ENCODE measurements at regions not wholly inside any gene's neighbourhood (a gene's known extent, or its start where the extent isn't known, plus 50 kb on each side); places are given as distances from the start of the nearest gene placed in this dataset.

GRCh38 chr1:37342736-37343135, 131.6 kb upstream of the ZC3H12A start:
- H3K9me3 ChIP-seq, result peaks cover 0 to 3% (median 0%) of the 10 kb centered on the region in 3 donors
- intact Hi-C loops (cut with DNase I), result no loop called here
- ATAC-seq, result no peak

GRCh38 chr1:37347104-37347649, 127.2 kb upstream of the ZC3H12A start:
- Histone ChIP-seq H3K4me1 (no peaks in the 10 kb centered on the region), H3K27ac (no peak overlapping the region), H3K4me3 (no peak overlapping the region), H3K9me3 (no peaks in the 10 kb centered on the region), H3K27me3 (no peaks in the 10 kb centered on the region), H3K36me3 (replicated peaks in 1 of 2; ENCODE audit: insufficient read depth in 1 of 2, low read depth in 2 of 2) (no peaks in the 10 kb centered on the region)
- intact Hi-C loops (cut with DNase I), result no loop called here
- TF ChIP-seq POLR2A (IDR thresholded peaks at IDR 0.05), result no peak
- no peak for TF ChIP-seq CTCF (IDR thresholded peaks at IDR 0.05)
- WGBS, 2 donors, result 79 to 83% methylated on average over 3 to 8 of the region's 8 CpGs
- peak in 1 of 4 donors; percentile 11 for DNase-seq
- ATAC-seq, result no peak

More at GRCh38 chr1:37342736-37343135, 131.6 kb upstream of the ZC3H12A start:
- Histone ChIP-seq H3K36me3 (replicated peaks in 1 of 2; ENCODE audit: insufficient read depth in 1 of 2, low read depth in 2 of 2) (no peaks in the 10 kb centered on the region), H3K27me3 (no peaks in the 10 kb centered on the region), H3K4me3 (no peak overlapping the region), H3K4me1 (no peaks in the 10 kb centered on the region), H3K27ac (no peak overlapping the region)
- 22 to 30% methylated on average over 6 of the region's 6 CpGs for WGBS, 2 donors
- no peak for TF ChIP-seq CTCF (IDR thresholded peaks at IDR 0.05)
- TF ChIP-seq POLR2A (IDR thresholded peaks at IDR 0.05), result no peak
- DNase-seq, result no peak

- 41 to 46% methylated on average over 6 of the region's 6 CpGs for WGBS, 2 donors
- H3K27me3 ChIP-seq, result no peaks in the 10 kb centered on the region
- DNase-seq (no peak), ATAC-seq (no peak)
- H3K9me3 ChIP-seq, result no peaks in the 10 kb centered on the region
- no peaks in the 10 kb centered on the region for H3K36me3 ChIP-seq (replicated peaks in 1 of 2; ENCODE audit: insufficient read depth in 1 of 2, low read depth in 2 of 2)
- intact Hi-C loops (cut with DNase I), result no loop called here
- no peak overlapping the region for H3K4me3 ChIP-seq
- H3K27ac ChIP-seq, result no peak overlapping the region
- no peaks in the 10 kb centered on the region for H3K4me1 ChIP-seq
- no peak for TF ChIP-seq POLR2A (IDR thresholded peaks at IDR 0.05)
- TF ChIP-seq CTCF (IDR thresholded peaks at IDR 0.05), result no peak
These were observed 120.5 kb upstream of the ZC3H12A start for GRCh38 chr1:37353871-37354270.

GRCh38 chr1:37354876-37355650, 119.3 kb upstream of the ZC3H12A start:
- WGBS, 2 donors, result 63 to 65% methylated on average over 7 of the region's 7 CpGs
- no peaks in the 10 kb centered on the region for H3K9me3 ChIP-seq

More at GRCh38 chr1:37354876-37355650, 119.3 kb upstream of the ZC3H12A start:
- no peaks in the 10 kb centered on the region for H3K36me3 ChIP-seq (replicated peaks in 1 of 2; ENCODE audit: insufficient read depth in 1 of 2, low read depth in 2 of 2)
- no peak overlapping the region for H3K27ac ChIP-seq
- H3K4me3 ChIP-seq, result no peak overlapping the region
- TF ChIP-seq POLR2A (IDR thresholded peaks at IDR 0.05), result no peak
- no peak for TF ChIP-seq CTCF (IDR thresholded peaks at IDR 0.05)
- no peak for DNase-seq
- H3K27me3 ChIP-seq, result no peaks in the 10 kb centered on the region
- intact Hi-C loops (cut with DNase I), result no loop called here
- no peak for ATAC-seq
- no peaks in the 10 kb centered on the region for H3K4me1 ChIP-seq

Data from body of pancreas (tissue), 4 donors.